ENCODE measurements at regions not wholly inside any gene's neighbourhood (a gene's known extent, or its start where the extent isn't known, plus 50 kb on each side); places are given as distances from the start of the nearest gene placed in this dataset.
A peak's percentile ranks its signal among the peaks of the same experiment; 100 is the strongest.

- DNase-seq (ENCODE audit: low spot score) (no peak), FAIRE-seq (no peak)
Observed at GRCh38 chr5:133665571-133665970, 53.2 kb upstream of the FSTL4 start.

GRCh38 chr5:133664422-133664821 lies 52.1 kb upstream of the FSTL4 start:
- DNase-seq (ENCODE audit: low spot score) (peak; percentile 93), FAIRE-seq (peak; percentile 59)

- DNase-seq (ENCODE audit: low spot score) = no peak
- FAIRE-seq = no peak
Observed at GRCh38 chr5:133663397-133664054, 51.2 kb upstream of the FSTL4 start.

- DNase-seq (ENCODE audit: low spot score) (peak; percentile 32), FAIRE-seq (no peak)
Observed at GRCh38 chr5:133662578-133662977, 50.2 kb upstream of the FSTL4 start.

Data from urothelium cell line (cell line).